GM12892 (cell line): ENCODE measurements at regions not wholly inside any gene's neighbourhood (a gene's known extent, or its start where the extent isn't known, plus 50 kb on each side); places are given as distances from the start of the nearest gene placed in this dataset.

Source experiments
- DNase-seq: peaks from one replicate; pipeline ENCODE4 v3.0.0; 2011; ENCODE audit not compliant: insufficient read length
- FAIRE-seq: peaks from 2 replicates; lab custom pipeline; 2011; peaks lifted over from hg19 to GRCh38; lab: Jason Lieb, UNC
- POLR2A ChIP-seq: IDR thresholded peaks from 2 replicates; pipeline ENCODE4 v1.6.1; 2011; ENCODE audit warnings: low read depth, low read length, control low read depth
- POLR2AphosphoS5 ChIP-seq: IDR thresholded peaks from 2 replicates; pipeline ENCODE4 v1.6.1; 2011; ENCODE audit warnings: low read depth, low read length, control low read depth
- TAF1 ChIP-seq: IDR thresholded peaks from 2 replicates; pipeline ENCODE4 v1.6.1; 2011; ENCODE audit warnings: low read depth, mild to moderate bottlenecking, control low read depth, low read length, borderline replicate concordance

GRCh38 chr12:115755061-115755724 lies 522.3 kb downstream of the MED13L start:
- no peak for DNase-seq
- TF ChIP-seq POLR2AphosphoS5, result no peak
- no peak for TF ChIP-seq POLR2A
- TF ChIP-seq TAF1, result no peak
- FAIRE-seq, result no peak

GRCh38 chr12:115752913-115753726 lies 524.4 kb downstream of the MED13L start:
- FAIRE-seq, result no peak
- no peak for TF ChIP-seq POLR2AphosphoS5
- TF ChIP-seq TAF1, result no peak
- no peak for TF ChIP-seq POLR2A
- peak; percentile 6 for DNase-seq

GRCh38 chr12:115752156-115752555 lies 525.3 kb downstream of the MED13L start:
- TF ChIP-seq POLR2AphosphoS5 (no peak), POLR2A (no peak), TAF1 (no peak)
- FAIRE-seq (no peak), DNase-seq (no peak)

GRCh38 chr12:115750340-115750739 lies 527.2 kb downstream of the MED13L start:
- no peak for DNase-seq
- FAIRE-seq, result no peak
- TF ChIP-seq POLR2AphosphoS5 (no peak), POLR2A (no peak), TAF1 (no peak)

- TF ChIP-seq POLR2AphosphoS5, result no peak
- no peak for TF ChIP-seq TAF1
- no peak for TF ChIP-seq POLR2A
- FAIRE-seq (no peak), DNase-seq (no peak)
Measured at GRCh38 chr12:115749071-115749841, 528.2 kb downstream of the MED13L start.

GRCh38 chr12:115740586-115741155 lies 536.8 kb downstream of the MED13L start:
- TF ChIP-seq POLR2AphosphoS5, result no peak
- no peak for TF ChIP-seq POLR2A
- TF ChIP-seq TAF1, result no peak
- DNase-seq (no peak), FAIRE-seq (no peak)

- DNase-seq, result no peak
- FAIRE-seq, result no peak
- TF ChIP-seq POLR2AphosphoS5 (no peak), TAF1 (no peak)
Measured at GRCh38 chr12:115737895-115738294, 539.6 kb downstream of the MED13L start.

GRCh38 chr12:115736360-115736759 lies 541.1 kb downstream of the MED13L start:
- TF ChIP-seq POLR2AphosphoS5, result no peak
- TF ChIP-seq TAF1, result no peak
- no peak for TF ChIP-seq POLR2A
- DNase-seq (no peak), FAIRE-seq (no peak)

- FAIRE-seq (no peak), DNase-seq (no peak)
- TF ChIP-seq TAF1 (no peak), POLR2AphosphoS5 (no peak)
Measured at GRCh38 chr12:115730975-115731541, 546.4 kb downstream of the MED13L start.

- TF ChIP-seq TAF1, result no peak
- TF ChIP-seq POLR2A, result no peak
- TF ChIP-seq POLR2AphosphoS5, result no peak
- no peak for DNase-seq
- FAIRE-seq, result no peak
Measured at GRCh38 chr12:115726691-115727090, 550.8 kb downstream of the MED13L start.

- FAIRE-seq, result no peak
- TF ChIP-seq TAF1, result no peak
- TF ChIP-seq POLR2AphosphoS5, result no peak
- no peak for TF ChIP-seq POLR2A
Measured at GRCh38 chr12:115722181-115722580, 555.3 kb downstream of the MED13L start.

More at GRCh38 chr12:115722181-115722580, 555.3 kb downstream of the MED13L start:
- no peak for DNase-seq
